H1 (cell line): ENCODE measurements at regions not wholly inside any gene's neighbourhood (a gene's known extent, or its start where the extent isn't known, plus 50 kb on each side); places are given as distances from the start of the nearest gene placed in this dataset.

Source experiments
- CTCF ChIA-PET: fragments of 300-600 bp; sonication (Branson Sonifier 250); formaldehyde crosslinking; loops from one replicate; lab custom pipeline; 2021; ENCODE audit not compliant: partially characterized antibody; lab: Charles Lee
- POLR2A ChIA-PET: fragments of 300-600 bp; sonication (Branson Sonifier 250); formaldehyde crosslinking; loops from one replicate; lab custom pipeline; 2021; ENCODE audit warnings: inconsistent platforms; ENCODE audit not compliant: partially characterized antibody; lab: Charles Lee
- DNase-seq, 2 experiments: peaks; one replicate each; pipeline versions ENCODE4 v3.0.0 to v3.0.0-alpha.2; 2010 to 2022; ENCODE audit warnings: low spot score in 2 of 2, low read depth in 1 of 2, mixed read lengths in 1 of 2
- FAIRE-seq: peaks from 2 replicates; lab custom pipeline; 2011; peaks lifted over from hg19 to GRCh38; lab: Jason Lieb, UNC
- H2AFZ ChIP-seq: 2 replicates; pipeline ENCODE4 v1.8.1; 2012; ENCODE audit warnings: low read length, inconsistent platforms
- H2AK5ac ChIP-seq: 2 replicates; pipeline ENCODE4 v1.6.1; 2013; ENCODE audit warnings: low read depth, low read length
- H2BK120ac ChIP-seq: replicated peaks from 2 replicates; pipeline ENCODE3; 2013; ENCODE audit warnings: low read depth, low read length, inconsistent platforms
- H2BK12ac ChIP-seq: 2 replicates; pipeline ENCODE4 v1.6.1; 2013; ENCODE audit warnings: low read depth, low read length
- H2BK15ac ChIP-seq: 2 replicates; pipeline ENCODE4 v1.6.1; 2013; ENCODE audit warnings: low read length
- H2BK20ac ChIP-seq: 2 replicates; pipeline ENCODE4 v1.6.1; 2013; ENCODE audit warnings: low read length
- H2BK5ac ChIP-seq: 2 replicates; pipeline ENCODE4 v1.6.1; 2013; ENCODE audit warnings: low read depth, low read length
- H3K14ac ChIP-seq: 2 replicates; pipeline ENCODE4 v1.6.1; 2013; ENCODE audit warnings: inconsistent platforms; ENCODE audit not compliant: insufficient read length
- H3K18ac ChIP-seq: 2 replicates; pipeline ENCODE4 v1.6.1; 2013; ENCODE audit warnings: low read length; ENCODE audit errors: extremely low read depth
- H3K23ac ChIP-seq: 2 replicates; pipeline ENCODE4 v1.6.1; 2013; ENCODE audit warnings: inconsistent platforms; ENCODE audit not compliant: insufficient read length
- H3K23me2 ChIP-seq: 2 replicates; pipeline ENCODE4 v1.6.1; 2013; ENCODE audit warnings: low read depth, low read length
- H3K27ac ChIP-seq: 2 replicates; pipeline ENCODE4 v1.6.1; 2011; ENCODE audit warnings: low read depth, low read length, inconsistent platforms
- H3K27me3 ChIP-seq, 4 experiments: replicated peaks in 1 of 4; 1 replicate in 1 of 4; 2 replicates in 3 of 4; pipeline versions ENCODE4 v1.6.1 to v1.8.1; 2011 to 2013; ENCODE audit warnings: low read length in 3 of 4, mild to moderate bottlenecking in 3 of 4, inconsistent platforms in 2 of 4, mixed read lengths in 2 of 4, moderate library complexity in 1 of 4; ENCODE audit not compliant: control insufficient read depth in 3 of 4, insufficient read depth in 3 of 4; ENCODE audit errors: extremely low read depth in 1 of 4
- H3K36me3 ChIP-seq, 4 experiments: 2 replicates each; pipeline versions ENCODE4 v1.6.1 to v1.8.1; 2011 to 2013; ENCODE audit warnings: mild to moderate bottlenecking in 4 of 4, low read length in 3 of 4, moderate library complexity in 2 of 4, control low read depth in 1 of 4, inconsistent platforms in 1 of 4; ENCODE audit not compliant: insufficient read depth in 4 of 4, control insufficient read depth in 2 of 4
- H3K4ac ChIP-seq: replicated peaks from 2 replicates; pipeline ENCODE3; 2013; ENCODE audit warnings: low read length, low read depth, mixed read lengths, inconsistent platforms; ENCODE audit not compliant: insufficient read length
- H3K4me1 ChIP-seq, 4 experiments: replicated peaks in 1 of 4; 1 replicate in 1 of 4; 2 replicates in 3 of 4; pipeline versions ENCODE4 v1.6.1 to v1.8.1; 2011 to 2013; ENCODE audit warnings: low read length in 3 of 4, inconsistent platforms in 2 of 4, mixed read lengths in 1 of 4; ENCODE audit not compliant: insufficient read depth in 4 of 4, control insufficient read depth in 3 of 4
- H3K4me2 ChIP-seq, 2 experiments: 2 replicates each; pipeline versions ENCODE4 v1.6.1 to v1.8.1; 2011 to 2013; ENCODE audit warnings: low read depth in 2 of 2, low read length in 2 of 2, control low read depth in 1 of 2, inconsistent platforms in 1 of 2, mild to moderate bottlenecking in 1 of 2; ENCODE audit not compliant: insufficient read depth in 1 of 2
- H3K4me3 ChIP-seq, 4 experiments: fragments of 200-600, 300-600 bp in 1 of 4; sonication (generic), shearing (Covaris generic), sonication (Bioruptor Twin) in 1 of 4; 2 replicates each; pipeline versions ENCODE4 v1.5.1 to v1.8.1; 2011 to 2016; ENCODE audit warnings: low read length in 4 of 4, low read depth in 3 of 4, control low read depth in 2 of 4, inconsistent platforms in 2 of 4, mild to moderate bottlenecking in 2 of 4, mixed read lengths in 1 of 4, moderate library complexity in 1 of 4; ENCODE audit not compliant: insufficient read depth in 2 of 4; ENCODE audit errors: extremely low read depth in 1 of 4
- H3K56ac ChIP-seq: replicated peaks from 2 replicates; pipeline ENCODE3; 2013; ENCODE audit warnings: low read depth, mild to moderate bottlenecking, mixed read lengths, low read length, inconsistent platforms; ENCODE audit not compliant: insufficient read length
- H3K79me1 ChIP-seq: 2 replicates; pipeline ENCODE4 v1.6.1; 2013; ENCODE audit warnings: low read depth, low read length, control low read depth
- H3K79me2 ChIP-seq, 2 experiments: 2 replicates each; pipeline versions ENCODE4 v1.6.1 to v1.8.1; 2012 to 2013; ENCODE audit warnings: low read length in 2 of 2, mild to moderate bottlenecking in 2 of 2, inconsistent platforms in 1 of 2; ENCODE audit not compliant: insufficient read depth in 2 of 2, control insufficient read depth in 1 of 2
- H3K9ac ChIP-seq, 4 experiments: replicated peaks in 1 of 4; 1 replicate in 1 of 4; 2 replicates in 3 of 4; pipeline versions ENCODE4 v1.6.1 to v1.8.1; 2011 to 2013; ENCODE audit warnings: low read depth in 3 of 4, low read length in 3 of 4, control low read depth in 2 of 4, mild to moderate bottlenecking in 2 of 4, moderate library complexity in 2 of 4, inconsistent platforms in 1 of 4; ENCODE audit errors: extremely low read depth in 1 of 4
- H3K9me3 ChIP-seq, 2 experiments: 2 replicates each; pipeline versions ENCODE4 v1.6.1 to v1.8.1; 2012 to 2013; ENCODE audit warnings: mild to moderate bottlenecking in 2 of 2, moderate library complexity in 2 of 2, control low read depth in 1 of 2, inconsistent platforms in 1 of 2, low read depth in 1 of 2, low read length in 1 of 2, mixed read lengths in 1 of 2; ENCODE audit not compliant: insufficient read depth in 2 of 2
- H4K20me1 ChIP-seq, 2 experiments: replicated peaks in 1 of 2; 2 replicates each; pipeline versions ENCODE3 to v1.8.1; 2011 to 2013; ENCODE audit warnings: inconsistent platforms in 2 of 2, low read length in 2 of 2, mild to moderate bottlenecking in 1 of 2; ENCODE audit not compliant: insufficient read depth in 2 of 2, control insufficient read depth in 1 of 2
- H4K5ac ChIP-seq: 2 replicates; pipeline ENCODE4 v1.6.1; 2013; ENCODE audit warnings: low read length, low read depth, mixed read lengths, inconsistent platforms; ENCODE audit not compliant: insufficient read length
- H4K8ac ChIP-seq: 2 replicates; pipeline ENCODE4 v1.8.0; 2013; ENCODE audit warnings: mild to moderate bottlenecking, moderate library complexity, low read length, inconsistent platforms; ENCODE audit not compliant: insufficient read depth; ENCODE audit errors: extremely low read depth
- H4K91ac ChIP-seq: replicated peaks from 2 replicates; pipeline ENCODE3; 2013; ENCODE audit warnings: low read length, mixed read lengths, inconsistent platforms; ENCODE audit not compliant: insufficient read length
- CBX5 ChIP-seq: fragments of 300-800, 300-1000 bp; sonication (generic); IDR thresholded peaks from 2 replicates; pipeline ENCODE4 v1.7.1; 2016; ENCODE audit warnings: antibody characterized with exemption, low read length, low read depth
- CHD2 ChIP-seq: IDR thresholded peaks from 2 replicates; pipeline ENCODE4 v1.6.1; 2012; ENCODE audit warnings: low read length, improper control_type of control experiment
- FOSL1 ChIP-seq: IDR thresholded peaks from 2 replicates; pipeline ENCODE4 v1.6.1; 2011; ENCODE audit warnings: mild to moderate bottlenecking, low read depth, low read length, moderate library complexity; ENCODE audit not compliant: insufficient read depth
- HDAC2 ChIP-seq, 2 experiments: fragments of 300-600 bp in 1 of 2; sonication (generic) in 1 of 2; IDR thresholded peaks; 2 replicates each; pipeline ENCODE4 v1.6.1; 2011 to 2012; ENCODE audit warnings: low read depth in 2 of 2, low read length in 2 of 2, mild to moderate bottlenecking in 2 of 2, moderate library complexity in 2 of 2, borderline replicate concordance in 1 of 2, inconsistent platforms in 1 of 2
- JUND ChIP-seq: IDR thresholded peaks from 2 replicates; pipeline ENCODE4 v1.6.1; 2011; ENCODE audit warnings: mild to moderate bottlenecking, improper control_type of control experiment, low read length
- NANOG ChIP-seq: IDR thresholded peaks from 2 replicates; pipeline ENCODE4 v1.6.1; 2011; ENCODE audit warnings: low read length, low read depth, mild to moderate bottlenecking, inconsistent platforms; ENCODE audit not compliant: insufficient read depth, poor library complexity, severe bottlenecking
- POLR2AphosphoS5 ChIP-seq: IDR thresholded peaks from 2 replicates; pipeline ENCODE4 v1.6.1; 2011; ENCODE audit warnings: low read depth, low read length
- SIN3A ChIP-seq, 2 experiments: IDR thresholded peaks in 1 of 2; conservative IDR thresholded peaks in 1 of 2; 2 replicates each; pipeline ENCODE4 v1.6.1; 2011 to 2012; ENCODE audit warnings: low read length in 2 of 2, improper control_type of control experiment in 1 of 2, low read depth in 1 of 2, mild to moderate bottlenecking in 1 of 2
- SIX5 ChIP-seq: IDR thresholded peaks from 2 replicates; pipeline ENCODE4 v1.6.1; 2011; ENCODE audit warnings: mild to moderate bottlenecking, low read depth, low read length
- TBP ChIP-seq: IDR thresholded peaks from 2 replicates; pipeline ENCODE4 v1.6.1; 2011; ENCODE audit warnings: low read depth, low read length, improper control_type of control experiment
- TEAD4 ChIP-seq: IDR thresholded peaks from 2 replicates; pipeline ENCODE4 v1.6.1; 2012; ENCODE audit warnings: low read depth, low read length, inconsistent platforms, mixed read lengths
- WGBS, 2 experiments: shearing (Covaris generic) in 1 of 2; methylation state at CpG; one replicate each; pipeline versions ENCODE4 v1.1.6 to v1.1.7; 2013 to 2015; ENCODE audit warnings: low lambda C conversion rate in 2 of 2, mixed read lengths in 2 of 2, inconsistent platforms in 1 of 2, low coverage in 1 of 2, missing lambda C conversion rate in 1 of 2; ENCODE audit not compliant: insufficient replicate concordance in 2 of 2, insufficient coverage in 1 of 2, insufficient read length in 1 of 2; ENCODE audit errors: extremely low coverage in 1 of 2, missing lambda C conversion rate in 1 of 2; 5-methylcytosine and 5-hydroxymethylcytosine counted together

GRCh38 chr13:73278186-73278585, 219.4 kb downstream of the KLF5 start:
- no peaks in the 10 kb centered on the region for H4K20me1 ChIP-seq
- H3K27ac ChIP-seq = no peak overlapping the region
- no peak overlapping the region for H2AFZ ChIP-seq
- no peak overlapping the region for H3K4me3 ChIP-seq
- no peak overlapping the region for H2BK5ac ChIP-seq
- no peak overlapping the region for H3K56ac ChIP-seq
- FAIRE-seq (no peak), DNase-seq (no peak)
- no peaks in the 10 kb centered on the region for H3K9me3 ChIP-seq
- H3K79me2 ChIP-seq = no peaks in the 10 kb centered on the region
- no peaks in the 10 kb centered on the region; the same call in 1 of the 2 replicates for H3K23me2 ChIP-seq
- H3K4me2 ChIP-seq = no peak overlapping the region
- WGBS, 2 experiments = 87% methylated on average over 1 of the region's 1 CpG; no CpG with 5 or more reads in 1 of the 2 experiments
- H3K9ac ChIP-seq = no peak overlapping the region
- no peak overlapping the region for H3K23ac ChIP-seq
- H2BK12ac ChIP-seq = no peak overlapping the region
- H3K36me3 ChIP-seq = no peaks in the 10 kb centered on the region
- H2BK15ac ChIP-seq = no peak overlapping the region
- no peak overlapping the region for H4K91ac ChIP-seq
- no peak overlapping the region for H2BK120ac ChIP-seq
- H3K18ac ChIP-seq = no peak overlapping the region
- H2BK20ac ChIP-seq = no peak overlapping the region
- no peaks in the 10 kb centered on the region; a peak in 1 of 7 replicates for H3K4me1 ChIP-seq
- ChIA-PET CTCF (interaction anchor here (1.1 kb wide), 2 partner anchors 14 to 127 kb away, joined by 3 to 6 read pairs; no protein-coding TSS in a partner anchor), POLR2A (no interaction called here)
- H3K14ac ChIP-seq = no peak overlapping the region
- H3K27me3 ChIP-seq = no peaks in the 10 kb centered on the region
- H3K79me1 ChIP-seq = no peaks in the 10 kb centered on the region
- no peak overlapping the region for H4K8ac ChIP-seq
- no peak overlapping the region for H2AK5ac ChIP-seq
- no peak overlapping the region for H3K4ac ChIP-seq
- no peak overlapping the region for H4K5ac ChIP-seq
- TF ChIP-seq TBP (no peak), SIN3A (conservative IDR thresholded peaks at IDR 0.05 in 1 of 2, IDR thresholded peaks at IDR 0.05 in 1 of 2; ENCODE audit: low read depth in 1 of 2, low read length in 2 of 2) (no peak), FOSL1 (no peak), NANOG (no peak), POLR2AphosphoS5 (no peak), TEAD4 (no peak), CHD2 (no peak), CBX5 (no peak), JUND (no peak), SIX5 (no peak), HDAC2 (IDR thresholded peaks at IDR 0.05; ENCODE audit: borderline replicate concordance in 1 of 2, low read depth in 2 of 2, low read length in 2 of 2) (no peak)
